Stimulated activated CD8-positive, alpha-beta memory T cell treated with anti-CD3 and anti-CD28 coated beads, Interleukin-15, amount 100 ng/mL, for 24 hours (primary cell): ENCODE measurements at regions not wholly inside any gene's neighbourhood (a gene's known extent, or its start where the extent isn't known, plus 50 kb on each side); places are given as distances from the start of the nearest gene placed in this dataset.

Source experiments
- DNase-seq: peaks from one replicate; pipeline ENCODE4 v3.0.0-alpha.2; 2020; ENCODE audit warnings: low read depth

DNA sequence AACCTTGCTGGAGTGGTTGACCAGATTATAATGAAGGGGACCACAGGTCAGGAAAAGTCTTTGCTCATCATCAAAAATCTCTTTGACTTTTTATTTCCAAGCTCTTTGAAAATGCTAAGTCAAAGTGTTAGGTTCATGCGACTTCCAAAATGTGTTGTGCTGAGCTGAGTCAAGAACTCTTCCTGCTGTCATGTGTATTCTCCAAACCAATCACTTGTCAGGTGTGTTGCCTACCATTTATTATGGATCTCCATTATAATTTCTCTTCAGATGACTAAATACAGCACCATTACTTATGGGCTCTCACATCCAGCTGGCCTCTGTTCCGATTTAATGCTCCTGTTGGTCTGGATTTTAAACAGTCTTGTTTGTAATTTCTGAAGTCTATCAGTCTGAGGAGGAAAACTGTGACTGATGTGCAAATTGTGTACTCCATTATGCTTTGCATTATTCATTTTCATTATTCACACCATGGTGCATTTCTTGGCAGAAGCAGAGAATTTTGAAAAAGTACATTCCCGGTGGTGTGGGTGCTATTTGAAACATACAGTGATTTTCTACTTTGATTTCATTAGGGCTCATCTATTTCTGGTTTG is 562.5 kb downstream of the LMO7 start:
- DNase-seq: no peak

DNA sequence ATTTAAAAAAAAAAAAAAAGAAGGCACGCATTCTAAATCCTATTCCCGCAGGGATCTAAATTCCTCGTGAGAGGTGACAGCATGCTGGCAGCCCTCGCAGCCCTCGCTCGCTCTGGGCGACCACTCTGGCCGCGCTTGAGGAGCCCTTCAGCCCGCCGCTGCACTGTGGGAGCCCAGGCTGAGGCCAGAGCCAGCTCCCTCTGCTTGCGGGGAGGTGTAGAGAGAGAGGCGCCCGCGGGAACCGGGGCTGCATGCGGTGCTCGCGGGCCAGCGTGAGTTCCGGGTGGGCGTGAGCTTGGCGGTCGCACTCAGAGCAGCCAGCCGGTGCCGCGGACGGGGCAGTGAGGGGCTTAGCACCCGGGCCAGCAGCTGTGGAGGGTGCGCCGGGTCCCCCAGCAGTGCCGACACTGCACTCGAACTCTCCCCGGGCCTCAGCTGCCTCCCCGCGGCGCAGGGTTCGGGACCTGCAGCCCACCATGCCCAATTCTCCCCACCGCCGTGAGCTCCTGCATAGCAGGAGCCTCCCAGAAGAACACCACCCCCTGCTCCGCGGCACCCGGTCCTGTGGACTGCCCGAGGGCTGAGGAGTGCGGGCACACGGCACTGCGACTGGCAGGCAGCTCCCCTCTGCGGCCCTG is 553.9 kb downstream of the LMO7 start:
- DNase-seq: no peak

DNA sequence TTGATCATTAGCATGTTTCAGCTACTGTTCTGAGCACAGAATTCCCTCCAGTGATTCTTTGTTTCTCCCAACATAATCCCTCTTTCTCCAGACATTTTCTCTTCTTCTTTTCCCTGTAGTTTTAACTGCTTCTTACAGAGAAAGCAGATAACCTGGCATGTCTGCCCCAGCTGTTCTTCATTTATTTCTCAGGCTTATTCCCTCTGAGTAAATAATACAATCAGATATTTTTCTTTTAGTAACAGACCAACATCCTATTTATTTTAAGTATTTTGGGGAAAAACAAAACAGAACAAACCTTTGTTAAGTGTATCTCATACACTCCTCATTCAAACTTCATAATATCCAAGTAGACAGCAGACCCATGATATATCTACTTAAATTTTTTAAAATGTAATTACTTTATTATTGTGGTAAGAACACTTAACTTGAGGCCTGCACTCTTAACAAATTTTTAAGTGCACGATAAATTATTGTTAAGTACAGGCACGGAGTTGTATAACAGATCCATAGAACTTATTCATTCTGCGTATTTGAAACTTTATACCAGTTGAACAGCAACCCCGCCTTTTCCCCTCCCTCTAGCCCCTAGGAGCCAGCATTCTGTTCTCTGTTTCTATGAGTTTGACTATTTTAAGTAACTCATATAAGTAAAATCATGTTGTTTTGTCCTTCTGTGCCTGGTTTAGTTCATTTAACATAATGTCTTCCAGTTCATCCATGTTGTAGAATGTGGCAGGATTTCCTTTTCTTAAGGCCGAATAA is 540.0 kb downstream of the LMO7 start:
- no peak for DNase-seq

DNA sequence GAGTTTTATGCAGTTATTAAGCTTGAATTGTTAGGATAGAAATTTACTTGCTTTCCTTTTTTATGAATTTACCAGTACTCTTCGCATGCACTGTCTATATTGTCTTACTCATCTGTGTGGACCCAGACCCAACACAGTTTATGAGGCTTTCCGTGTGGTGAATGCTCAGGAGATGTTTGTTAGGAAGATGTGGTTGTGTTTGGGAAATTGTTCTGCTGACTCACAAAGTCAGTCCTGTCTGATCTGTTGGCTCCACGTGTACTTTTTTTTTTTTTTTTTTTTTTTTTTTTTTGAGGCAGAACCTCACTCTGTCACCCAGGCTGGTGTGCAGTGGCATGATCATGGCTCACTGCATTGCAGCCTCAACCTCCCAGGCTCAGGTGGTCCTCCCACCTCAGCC is 532.5 kb downstream of the LMO7 start:
- DNase-seq: no peak

DNA sequence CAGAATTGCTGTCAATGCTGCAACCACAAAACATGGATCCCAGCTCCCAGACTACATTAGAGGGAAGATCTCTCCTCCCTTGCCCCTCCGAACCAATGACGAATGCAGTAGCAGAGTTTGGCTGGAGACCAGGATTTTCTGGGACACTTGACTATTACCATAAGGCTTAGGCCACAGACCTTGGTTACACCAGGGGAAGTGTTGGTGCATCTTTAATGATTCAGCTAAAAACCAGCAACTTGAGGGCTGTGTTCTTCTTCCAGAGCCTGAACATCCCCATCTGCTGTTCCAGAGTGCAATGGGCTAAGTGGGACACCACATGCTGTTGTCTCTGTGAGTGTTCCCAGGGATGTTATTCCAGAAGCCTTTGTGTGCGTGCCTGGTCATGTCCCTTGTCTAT is 528.2 kb downstream of the LMO7 start:
- no peak for DNase-seq

DNA sequence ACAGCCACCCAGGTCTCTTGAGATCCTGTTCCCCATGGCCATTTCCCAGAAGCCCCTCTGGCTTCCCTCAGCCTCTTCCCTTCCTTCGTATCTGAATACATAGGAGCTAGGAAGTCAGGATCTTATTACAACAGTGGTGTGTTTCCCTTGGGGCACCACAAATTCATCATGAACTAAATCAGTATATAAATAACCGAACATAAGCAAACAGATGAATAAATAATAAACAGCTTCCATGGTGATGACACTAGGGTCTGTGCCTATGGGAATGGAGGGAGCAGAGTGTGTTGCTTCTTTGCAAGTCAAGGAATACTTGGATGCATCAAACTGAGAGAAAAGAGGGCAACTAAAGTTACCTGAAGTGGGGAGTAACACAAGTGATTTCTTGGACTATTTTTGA is 527.6 kb downstream of the LMO7 start:
- DNase-seq: no peak

DNA sequence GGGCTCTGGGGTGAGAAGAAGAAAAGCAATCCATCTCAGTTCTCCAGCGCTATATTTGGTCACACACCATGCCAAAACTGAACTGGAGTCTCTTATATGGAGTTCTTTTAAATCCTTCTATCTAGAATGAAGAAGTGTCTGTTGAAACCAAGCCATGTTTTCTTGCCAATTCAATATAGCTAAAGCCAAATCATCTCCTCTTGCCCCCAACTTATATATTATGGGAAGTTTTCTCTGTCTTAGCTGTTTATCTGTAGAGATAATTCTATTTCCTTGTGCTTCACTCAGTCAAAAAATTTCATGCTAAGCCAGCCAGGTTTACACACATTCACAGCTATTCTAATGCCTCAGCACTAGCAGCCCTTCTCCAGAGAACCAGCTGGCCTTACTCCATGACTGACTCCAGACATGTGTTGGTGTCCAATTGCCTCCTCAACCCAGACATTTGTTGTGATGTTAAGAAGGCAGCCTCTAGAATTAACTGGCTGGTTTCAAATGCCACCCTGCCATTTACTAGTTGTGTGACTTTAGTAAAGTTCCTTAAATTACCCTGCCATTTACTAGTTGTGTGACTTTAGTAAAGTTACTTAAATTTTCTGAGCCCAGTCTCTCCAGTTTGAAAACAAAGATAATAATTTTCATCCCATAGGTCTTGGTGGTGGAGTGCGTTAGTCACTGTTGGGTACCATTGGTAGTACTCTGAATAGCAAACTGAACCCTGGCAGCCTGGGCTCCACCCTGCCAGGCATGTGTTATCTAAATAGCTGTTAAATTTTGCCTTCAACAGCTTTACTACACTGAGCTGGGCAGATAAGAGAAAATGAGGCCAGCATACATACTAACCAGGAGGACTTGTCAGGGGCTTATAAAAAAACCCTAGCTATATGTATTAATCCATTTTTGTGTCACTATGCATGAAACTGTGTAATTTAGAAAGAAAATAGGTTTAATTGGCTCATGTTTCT is 525.1 kb downstream of the LMO7 start:
- no peak for DNase-seq

DNA sequence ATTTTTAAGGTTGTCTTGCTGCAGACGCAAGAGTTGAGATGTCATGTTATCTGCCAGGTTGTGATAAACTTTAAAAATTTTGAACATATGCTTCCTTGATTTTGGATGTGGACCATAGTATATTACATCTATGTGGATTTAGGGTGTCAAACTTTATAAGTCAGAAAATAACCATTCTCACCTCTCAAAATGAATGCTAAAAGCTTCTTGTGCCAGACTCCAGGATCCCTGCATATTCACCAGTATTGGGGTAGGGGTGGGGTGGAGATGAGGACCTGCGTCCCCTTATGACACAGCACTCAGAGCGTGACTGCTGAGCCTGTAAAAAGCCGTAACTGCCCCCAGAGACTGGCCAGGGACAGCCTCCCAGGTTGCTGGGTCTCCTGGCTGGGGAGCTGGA is 524.4 kb downstream of the LMO7 start:
- no peak for DNase-seq

DNA sequence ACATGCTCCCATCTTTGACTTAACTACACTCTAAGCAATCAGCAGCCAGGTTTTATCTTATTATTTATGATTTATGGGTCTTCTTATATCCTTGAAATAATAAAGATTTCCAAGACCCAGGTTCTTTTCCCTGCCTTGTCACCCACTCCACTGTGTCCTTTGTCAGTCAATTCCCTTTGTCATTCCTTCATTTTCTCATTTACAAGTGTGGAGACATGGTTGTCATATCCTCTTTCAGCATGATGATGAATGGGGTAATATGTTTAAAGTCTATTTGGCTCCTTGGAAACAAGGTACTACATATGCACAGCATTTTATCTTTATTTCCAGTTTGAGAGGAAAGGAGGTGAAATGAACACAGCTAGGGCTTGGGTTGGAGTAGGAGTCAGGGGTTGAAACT is 521.8 kb downstream of the LMO7 start:
- DNase-seq: no peak

DNA sequence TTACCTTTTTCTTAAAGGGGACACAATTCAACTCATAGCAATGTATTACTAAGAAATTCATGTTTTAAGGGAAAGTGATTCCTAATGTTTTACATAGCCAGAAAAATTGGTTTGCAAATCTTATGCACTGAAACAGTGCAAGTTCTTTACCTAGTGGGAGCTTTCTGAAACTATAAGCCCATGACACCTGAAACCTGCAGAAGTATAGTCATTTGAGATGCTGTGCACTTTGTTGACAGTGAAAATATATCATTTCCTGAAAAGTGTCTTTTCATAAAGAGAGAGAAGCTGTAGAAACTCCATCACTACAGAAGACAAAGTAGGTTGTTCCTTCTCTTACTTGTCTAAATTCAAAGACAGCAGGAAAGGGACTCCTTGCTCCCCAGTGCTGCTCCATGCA is 517.1 kb downstream of the LMO7 start:
- no peak for DNase-seq

DNA sequence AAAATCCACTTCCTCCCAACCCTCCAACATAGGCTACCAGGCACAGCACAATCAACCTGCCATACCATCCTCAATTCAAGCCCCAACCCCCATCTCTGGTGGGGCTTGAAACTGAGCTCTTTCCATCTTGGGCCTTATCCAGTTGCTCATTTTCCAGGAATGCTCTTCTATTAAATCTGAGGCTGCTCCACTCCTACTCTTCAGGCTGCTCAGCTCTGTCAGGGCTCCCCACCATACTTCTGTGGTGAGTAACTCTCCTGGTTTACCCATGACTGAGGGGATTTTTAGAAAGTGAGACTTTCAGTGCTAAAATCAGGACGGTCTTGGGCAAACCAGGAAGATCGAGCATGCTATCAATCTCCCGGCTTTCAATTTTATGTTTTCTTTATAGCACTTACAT is 512.8 kb downstream of the LMO7 start:
- no peak for DNase-seq

DNA sequence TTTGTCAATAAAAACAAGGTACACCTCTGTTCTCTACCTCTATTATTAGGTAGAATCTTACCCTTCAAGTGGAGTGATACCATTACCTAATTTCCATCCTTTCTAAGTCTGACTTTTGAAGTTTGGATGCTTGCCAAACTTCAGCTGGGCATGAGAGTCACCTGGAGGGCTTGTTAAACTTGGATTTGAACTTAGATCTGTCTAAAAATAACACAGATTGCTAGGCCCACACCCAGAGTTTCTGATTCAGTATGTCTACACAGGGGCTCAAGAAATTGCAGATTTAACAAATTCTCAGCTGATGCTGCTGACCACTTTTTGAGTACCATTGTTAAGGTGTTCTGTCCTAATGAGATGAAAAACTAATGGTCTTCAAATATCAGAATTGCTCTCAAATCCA is 512.2 kb downstream of the LMO7 start:
- no peak for DNase-seq

DNA sequence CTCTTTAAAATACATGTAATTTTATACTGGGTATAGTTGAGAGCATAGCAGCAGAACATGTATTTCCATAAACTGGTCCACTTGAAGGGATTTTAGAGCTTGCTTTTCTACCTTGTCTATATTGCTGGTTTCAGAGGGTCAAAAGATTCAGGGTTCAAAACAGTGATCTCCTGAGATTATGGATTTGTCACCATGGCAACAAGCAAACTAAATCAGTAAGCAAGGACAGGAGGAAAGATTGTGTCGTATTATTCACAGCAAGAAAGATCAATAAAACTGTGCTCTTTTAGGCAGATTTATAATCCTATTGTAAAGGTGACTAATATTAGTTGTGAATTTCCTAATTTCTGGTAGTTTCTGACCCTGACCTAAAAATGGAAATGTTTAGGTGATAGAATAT is 496.4 kb downstream of the LMO7 start:
- no peak for DNase-seq

DNA sequence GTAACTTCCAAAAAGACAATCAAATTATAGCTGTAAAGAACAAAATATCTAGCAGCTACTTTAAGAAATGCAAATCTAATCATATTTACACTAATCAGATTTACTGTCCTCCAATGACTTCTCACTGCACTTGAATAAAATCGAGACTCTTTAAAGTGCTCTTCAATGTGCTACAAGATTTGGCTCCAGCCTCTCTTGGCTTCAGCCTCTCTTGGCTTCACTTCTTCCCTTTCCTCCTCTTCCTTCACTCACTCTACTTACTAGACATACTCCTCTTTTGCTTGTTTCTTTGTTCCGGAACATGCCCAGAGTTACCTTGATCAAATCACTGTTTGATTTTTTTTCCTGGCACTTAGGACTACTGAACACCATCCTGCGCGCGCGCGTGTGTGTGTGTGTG is 495.4 kb downstream of the LMO7 start:
- DNase-seq: no peak

DNA sequence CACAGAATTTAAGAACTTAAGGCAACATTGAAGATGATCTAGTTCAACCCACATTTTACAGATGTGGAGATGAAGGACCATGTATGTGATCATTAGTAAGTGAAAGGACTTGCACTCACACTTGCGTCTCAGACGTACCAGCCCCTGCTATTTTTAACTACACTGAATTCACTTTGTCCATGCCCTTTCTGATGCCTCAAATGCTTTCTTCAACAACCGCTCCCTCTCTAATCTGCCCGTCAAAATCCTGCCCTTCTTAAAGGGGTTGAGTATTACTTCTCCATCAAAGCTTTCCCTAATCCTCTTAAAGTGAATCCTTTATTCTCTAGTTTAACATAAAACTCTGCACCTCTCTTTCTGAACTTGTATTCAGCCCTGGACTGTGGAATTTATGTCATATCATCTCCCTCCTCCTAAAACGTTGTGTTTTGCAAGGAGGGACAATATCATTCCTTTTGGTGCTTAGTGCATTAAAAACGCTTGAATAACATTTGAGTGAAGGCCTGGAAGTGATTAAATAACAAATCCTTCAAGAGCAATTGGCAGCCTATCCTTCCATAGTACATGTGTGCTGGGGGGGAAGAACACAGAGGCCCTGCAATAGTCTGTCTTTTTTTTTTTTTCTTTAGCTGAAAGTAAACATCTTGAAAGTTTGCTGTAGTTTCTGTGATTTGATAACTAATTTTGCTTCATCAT is 493.3 kb downstream of the LMO7 start:
- DNase-seq: no peak

DNA sequence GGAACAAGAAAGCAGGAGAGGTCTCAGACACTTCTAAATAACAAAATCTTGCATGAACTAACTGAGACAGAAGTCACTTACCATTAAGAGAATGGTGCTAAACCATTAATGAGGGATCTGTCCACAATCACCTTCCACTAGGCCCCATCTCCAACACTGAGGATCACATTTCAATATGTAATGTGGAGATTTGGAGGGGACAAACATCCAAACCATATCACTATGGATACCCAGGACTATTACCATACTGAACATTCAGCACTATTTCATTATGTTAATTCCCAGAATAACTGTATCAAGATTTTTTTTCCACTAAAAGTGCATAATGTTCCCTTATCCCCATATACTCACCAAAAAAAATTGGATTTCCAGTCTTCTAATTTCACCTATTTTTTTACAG is 491.8 kb downstream of the LMO7 start:
- no peak for DNase-seq

DNA sequence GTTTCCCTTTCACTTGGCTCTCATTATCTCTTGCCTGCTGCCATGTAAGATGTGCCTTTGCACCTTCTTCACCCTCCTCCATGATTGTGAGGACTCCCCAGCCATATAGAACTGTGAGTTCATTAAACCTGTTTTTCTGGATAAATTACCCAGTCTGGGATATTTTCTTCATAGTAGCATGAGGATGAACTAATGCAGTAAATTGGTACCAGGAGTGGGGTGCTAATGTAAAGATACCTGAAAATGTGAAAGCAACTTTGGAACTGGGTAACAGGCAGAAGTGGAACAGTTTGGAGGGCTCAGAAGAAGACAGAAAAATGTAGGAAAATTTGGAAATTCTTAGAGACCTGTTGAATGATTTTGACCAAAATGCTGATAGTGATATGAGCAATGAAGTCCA is 487.4 kb downstream of the LMO7 start:
- DNase-seq: no peak

DNA sequence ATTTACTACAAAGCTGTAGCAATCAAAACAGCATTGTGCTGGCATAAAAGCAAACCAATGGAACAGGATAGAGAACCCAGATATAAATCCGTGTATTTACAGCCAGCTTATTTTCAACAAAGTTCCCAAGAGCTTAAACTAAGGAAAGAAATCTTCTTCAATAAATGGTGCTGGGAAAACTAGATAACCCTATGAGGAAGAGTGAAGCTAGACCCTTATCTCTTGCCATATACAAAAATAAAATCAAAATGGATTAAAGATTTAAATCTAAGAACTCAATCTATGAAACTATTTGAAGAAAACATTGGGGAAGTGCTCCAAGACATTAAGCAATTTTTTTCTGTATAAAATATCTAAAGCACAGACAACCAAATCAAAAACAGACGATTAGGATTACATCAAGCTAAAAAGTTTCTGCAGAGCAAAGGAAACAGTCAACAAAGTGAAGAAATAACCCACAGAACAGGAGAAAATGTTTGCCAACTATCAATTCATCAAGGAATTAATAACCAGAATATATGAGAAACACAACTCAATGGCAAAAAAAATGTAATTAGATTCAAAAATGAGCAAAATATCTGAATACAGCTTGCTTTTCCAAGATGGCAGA is 480.7 kb downstream of the LMO7 start:
- DNase-seq: no peak

DNA sequence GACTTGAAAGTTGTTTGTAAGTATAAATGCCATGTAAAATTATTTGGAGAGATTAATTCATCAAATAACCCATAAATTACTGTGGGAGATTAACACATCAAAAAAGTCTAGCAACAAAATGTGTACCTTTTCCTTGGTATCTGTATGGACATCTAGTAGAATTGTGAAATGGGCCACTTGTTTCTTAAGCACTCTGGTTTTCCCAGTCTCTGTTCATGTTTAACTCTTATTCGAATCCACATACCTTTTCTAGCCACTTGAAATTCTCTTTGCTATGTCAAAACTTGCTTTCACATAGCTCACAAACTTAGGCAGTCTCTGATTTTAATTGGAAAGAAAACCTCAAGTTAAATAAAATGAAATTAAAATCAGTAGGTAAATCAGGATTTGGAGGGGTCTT is 470.6 kb downstream of the LMO7 start:
- DNase-seq: no peak

DNA sequence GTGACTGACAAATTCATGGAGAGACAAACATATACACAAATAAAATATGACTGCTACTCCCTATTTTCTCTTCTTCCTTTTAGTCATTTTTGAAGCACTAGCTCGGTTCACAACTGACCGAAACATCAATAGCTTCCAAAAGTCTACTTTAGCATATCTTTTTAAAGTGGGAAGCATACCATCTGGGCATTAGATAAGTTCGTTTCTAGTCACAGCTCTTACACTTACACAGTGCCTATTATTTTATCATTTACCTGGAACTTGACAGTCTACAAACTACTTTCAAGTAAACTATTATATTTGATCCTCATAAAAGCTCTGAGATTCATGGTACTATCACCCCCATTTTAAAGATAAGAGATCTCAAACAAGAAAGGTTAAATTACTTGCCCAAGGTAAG is 458.5 kb downstream of the LMO7 start:
- DNase-seq: no peak

DNA sequence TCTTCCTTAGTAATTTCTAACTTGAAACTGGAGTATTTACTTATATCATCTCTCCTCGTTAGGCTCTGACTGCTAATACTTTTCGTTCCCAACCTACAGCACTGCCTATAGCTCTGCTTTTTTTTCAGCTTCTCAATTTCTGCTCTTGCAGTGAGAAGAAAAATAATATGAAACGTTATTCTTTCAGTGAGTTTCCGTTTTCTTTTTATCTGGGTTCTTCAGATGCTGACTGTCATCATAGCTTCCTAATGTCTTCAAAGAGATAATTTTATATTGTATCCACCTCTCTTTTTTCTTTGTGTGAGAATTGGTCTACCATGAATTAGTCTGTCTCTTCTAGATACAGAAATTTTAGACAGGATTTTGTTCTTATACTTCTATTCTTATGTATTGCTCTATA is 454.9 kb downstream of the LMO7 start:
- no peak for DNase-seq

DNA sequence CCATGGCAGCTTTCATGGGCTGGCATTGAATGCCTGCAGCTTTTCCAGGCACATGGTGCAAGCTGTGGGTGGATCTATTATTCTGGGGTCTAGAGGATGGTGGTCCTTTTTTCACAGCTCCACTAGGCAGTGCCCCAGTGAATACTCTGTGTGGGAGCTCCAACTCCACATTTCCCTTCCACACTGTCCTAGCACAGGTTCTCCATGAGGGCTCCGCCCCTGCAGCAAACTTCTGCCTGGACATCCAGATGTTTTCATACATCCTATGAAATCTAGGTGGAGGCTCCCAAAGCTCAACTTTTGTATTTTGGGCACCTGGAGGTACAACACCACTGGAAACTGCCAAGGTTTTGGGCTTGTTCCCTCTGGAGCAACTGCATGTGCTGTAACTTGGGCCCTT is 450.6 kb downstream of the LMO7 start:
- DNase-seq: no peak
